Liver (tissue), 7 donors: ENCODE measurements at regions not wholly inside any gene's neighbourhood (a gene's known extent, or its start where the extent isn't known, plus 50 kb on each side); places are given as distances from the start of the nearest gene placed in this dataset.
A peak's percentile ranks its signal among the peaks of the same experiment; 100 is the strongest.

Source experiments
- DNase-seq: peaks from one replicate; pipeline ENCODE4 v3.0.0-alpha.2; 2017; ENCODE audit warnings: low spot score
- H3K27ac ChIP-seq, 2 donors: one replicate each; pipeline ENCODE4 v1.7.0; 2013; ENCODE audit warnings: inconsistent platforms in 2 of 2, low read length in 2 of 2, control low read depth in 1 of 2, low read depth in 1 of 2, mild to moderate bottlenecking in 1 of 2
- H3K27me3 ChIP-seq, 4 donors: one replicate each; pipeline versions ENCODE4 v1.6.1 to v1.7.0; 2013; ENCODE audit warnings: low read length in 3 of 4, inconsistent platforms in 1 of 4, mild to moderate bottlenecking in 1 of 4, moderate library complexity in 1 of 4; ENCODE audit not compliant: control insufficient read depth in 4 of 4, insufficient read depth in 4 of 4
- H3K36me3 ChIP-seq, 4 donors: one replicate each; pipeline versions ENCODE4 v1.6.1 to v1.7.0; 2013; ENCODE audit warnings: low read length in 3 of 4, mild to moderate bottlenecking in 3 of 4, low read depth in 1 of 4, moderate library complexity in 1 of 4; ENCODE audit not compliant: control insufficient read depth in 4 of 4, insufficient read depth in 3 of 4
- H3K4me1 ChIP-seq, 4 donors: one replicate each; pipeline versions ENCODE4 v1.6.1 to v1.7.0; 2013; ENCODE audit warnings: low read length in 3 of 4, mild to moderate bottlenecking in 3 of 4, moderate library complexity in 1 of 4; ENCODE audit not compliant: control insufficient read depth in 4 of 4, insufficient read depth in 4 of 4
- H3K4me3 ChIP-seq, 3 donors: one replicate each; pipeline versions ENCODE4 v1.6.1 to v1.7.0; 2013; ENCODE audit warnings: low read length in 3 of 3, control low read depth in 1 of 3, low read depth in 1 of 3, mild to moderate bottlenecking in 1 of 3
- H3K9ac ChIP-seq, 2 donors: one replicate each; pipeline ENCODE4 v1.7.0; 2013; ENCODE audit warnings: low read length in 2 of 2, mild to moderate bottlenecking in 2 of 2, moderate library complexity in 2 of 2, control low read depth in 1 of 2, low read depth in 1 of 2
- H3K9me3 ChIP-seq, 4 donors: one replicate each; pipeline versions ENCODE4 v1.6.1 to v1.7.0; 2013; ENCODE audit warnings: low read length in 3 of 4; ENCODE audit not compliant: control insufficient read depth in 4 of 4
- ATF3 ChIP-seq: IDR thresholded peaks from 2 replicates; pipeline ENCODE4 v1.6.1; 2016; ENCODE audit warnings: antibody characterized with exemption
- CTCF ChIP-seq: fragments of 150-350 bp; IDR thresholded peaks from 2 replicates; pipeline ENCODE4 v1.5.1; 2017; ENCODE audit warnings: improper control_type of control experiment, low read depth, low read length; ENCODE audit not compliant: missing input control
- EGR1 ChIP-seq, 2 donors: IDR thresholded peaks; 2 replicates each; pipeline ENCODE4 v1.6.1; 2016 to 2018; ENCODE audit warnings: antibody characterized with exemption in 2 of 2, low read depth in 2 of 2
- FOXA1 ChIP-seq: IDR thresholded peaks from 2 replicates; pipeline ENCODE4 v1.6.1; 2016; ENCODE audit warnings: antibody characterized with exemption
- FOXA2 ChIP-seq: IDR thresholded peaks from 2 replicates; pipeline ENCODE4 v1.6.1; 2016; ENCODE audit warnings: antibody characterized with exemption
- GABPA ChIP-seq, 2 donors: IDR thresholded peaks in 1 of 2; conservative IDR thresholded peaks in 1 of 2; 2 replicates each; pipeline ENCODE4 v1.6.1; 2016; ENCODE audit warnings: antibody characterized with exemption in 2 of 2, mild to moderate bottlenecking in 1 of 2, moderate library complexity in 1 of 2
- HNF4A ChIP-seq, 2 donors: conservative IDR thresholded peaks; 2 replicates each; pipeline ENCODE4 v1.6.1; 2016; ENCODE audit warnings: antibody characterized with exemption in 2 of 2, mild to moderate bottlenecking in 2 of 2
- HNF4G ChIP-seq: IDR thresholded peaks from 2 replicates; pipeline ENCODE4 v1.6.1; 2016; ENCODE audit warnings: antibody characterized with exemption
- JUND ChIP-seq, 2 donors: IDR thresholded peaks; 2 replicates each; pipeline ENCODE4 v1.6.1; 2016; ENCODE audit warnings: antibody characterized with exemption in 2 of 2
- NR2F2 ChIP-seq: IDR thresholded peaks from 2 replicates; pipeline ENCODE4 v1.6.1; 2016; ENCODE audit warnings: antibody characterized with exemption
- RAD21 ChIP-seq, 2 donors: IDR thresholded peaks; 2 replicates each; pipeline ENCODE4 v1.6.1; 2016; ENCODE audit warnings: antibody characterized with exemption in 2 of 2, mild to moderate bottlenecking in 2 of 2
- REST ChIP-seq: IDR thresholded peaks from 2 replicates; pipeline ENCODE4 v1.6.1; 2016; ENCODE audit warnings: antibody characterized with exemption, mild to moderate bottlenecking
- RXRA ChIP-seq, 2 donors: IDR thresholded peaks; 2 replicates each; pipeline ENCODE4 v1.6.1; 2017 to 2018; ENCODE audit warnings: antibody characterized with exemption in 2 of 2, mild to moderate bottlenecking in 1 of 2
- SP1 ChIP-seq: IDR thresholded peaks from 2 replicates; pipeline ENCODE4 v1.6.1; 2018; ENCODE audit warnings: antibody characterized with exemption, mild to moderate bottlenecking
- TAF1 ChIP-seq: conservative IDR thresholded peaks from 2 replicates; pipeline ENCODE4 v1.6.1; 2016; ENCODE audit warnings: antibody characterized with exemption, mild to moderate bottlenecking
- YY1 ChIP-seq: IDR thresholded peaks from 2 replicates; pipeline ENCODE4 v1.6.1; 2016; ENCODE audit warnings: antibody characterized with exemption, mild to moderate bottlenecking
- TF ChIP-seq, protein P1 (sequence below): IDR thresholded peaks from 2 replicates; pipeline ENCODE4 v1.6.1; 2016; ENCODE audit warnings: antibody characterized with exemption
- TF ChIP-seq, protein P2 (sequence below): IDR thresholded peaks from 2 replicates; pipeline ENCODE4 v1.6.1; 2016; ENCODE audit warnings: antibody characterized with exemption
- donor health status: healthy.
- donor health status: healthy.
- donor health status: healthy.
- donor health status: healthy.

DNA sequence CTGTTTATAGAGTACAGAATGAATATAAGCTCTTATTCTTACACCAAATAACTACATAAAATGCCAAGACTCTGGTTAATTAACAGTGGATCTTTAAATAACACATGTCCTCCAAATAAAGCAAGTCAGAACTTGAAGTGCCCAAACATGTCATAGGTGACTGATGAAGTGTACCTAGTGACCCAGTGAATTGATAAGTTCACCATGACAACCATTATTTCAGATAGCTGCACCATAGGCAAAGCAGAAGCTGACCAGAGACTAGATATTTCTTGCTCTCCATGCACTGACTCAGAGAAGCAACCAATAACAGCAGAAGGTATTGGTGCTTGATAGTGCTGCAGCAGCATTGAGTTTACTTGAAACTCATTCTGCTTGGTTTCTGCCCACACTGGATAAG is 192.1 kb downstream of the DUSP10 start:
- no peak for TF ChIP-seq SP1
- TF ChIP-seq RAD21 (IDR thresholded peaks at IDR 0.05): no peak
- peak in 1 of 2 donors; percentile 44 for TF ChIP-seq HNF4A (conservative IDR thresholded peaks at IDR 0.05)
- no peak for TF ChIP-seq CTCF
- peak in 1 of 2 donors; percentile 43 for TF ChIP-seq RXRA (IDR thresholded peaks at IDR 0.05)
- TF ChIP-seq ATF3: no peak
- TF ChIP-seq TAF1: no peak
- TF ChIP-seq, protein P1, sequence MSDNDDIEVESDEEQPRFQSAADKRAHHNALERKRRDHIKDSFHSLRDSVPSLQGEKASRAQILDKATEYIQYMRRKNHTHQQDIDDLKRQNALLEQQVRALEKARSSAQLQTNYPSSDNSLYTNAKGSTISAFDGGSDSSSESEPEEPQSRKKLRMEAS: peak; percentile 10
- TF ChIP-seq JUND (IDR thresholded peaks at IDR 0.05): peak in 1 of 2 donors; percentile 12
- no peak for TF ChIP-seq REST
- no peak for TF ChIP-seq HNF4G
- no peak for TF ChIP-seq NR2F2
- no peak for TF ChIP-seq YY1
- TF ChIP-seq GABPA (IDR thresholded peaks at IDR 0.05 in 1 of 2, conservative IDR thresholded peaks at IDR 0.05 in 1 of 2): no peak
- TF ChIP-seq EGR1 (IDR thresholded peaks at IDR 0.05; ENCODE audit: low read depth in 2 of 2): no peak
- TF ChIP-seq, protein P2, sequence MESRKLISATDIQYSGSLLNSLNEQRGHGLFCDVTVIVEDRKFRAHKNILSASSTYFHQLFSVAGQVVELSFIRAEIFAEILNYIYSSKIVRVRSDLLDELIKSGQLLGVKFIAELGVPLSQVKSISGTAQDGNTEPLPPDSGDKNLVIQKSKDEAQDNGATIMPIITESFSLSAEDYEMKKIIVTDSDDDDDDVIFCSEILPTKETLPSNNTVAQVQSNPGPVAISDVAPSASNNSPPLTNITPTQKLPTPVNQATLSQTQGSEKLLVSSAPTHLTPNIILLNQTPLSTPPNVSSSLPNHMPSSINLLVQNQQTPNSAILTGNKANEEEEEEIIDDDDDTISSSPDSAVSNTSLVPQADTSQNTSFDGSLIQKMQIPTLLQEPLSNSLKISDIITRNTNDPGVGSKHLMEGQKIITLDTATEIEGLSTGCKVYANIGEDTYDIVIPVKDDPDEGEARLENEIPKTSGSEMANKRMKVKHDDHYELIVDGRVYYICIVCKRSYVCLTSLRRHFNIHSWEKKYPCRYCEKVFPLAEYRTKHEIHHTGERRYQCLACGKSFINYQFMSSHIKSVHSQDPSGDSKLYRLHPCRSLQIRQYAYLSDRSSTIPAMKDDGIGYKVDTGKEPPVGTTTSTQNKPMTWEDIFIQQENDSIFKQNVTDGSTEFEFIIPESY: no peak
- TF ChIP-seq FOXA2: peak; percentile 18
- peak; percentile 40 for TF ChIP-seq FOXA1

More for the DNA sequence above, 192.1 kb downstream of the DUSP10 start:
- Histone ChIP-seq H3K9me3 (no peaks in the 10 kb centered on the region), H3K27ac (peak overlapping the region in 1 of 2 donors; percentile 68), H3K4me3 (no peak overlapping the region), H3K9ac (peak overlapping the region in 1 of 2 donors; percentile 42), H3K27me3 (no peaks in the 10 kb centered on the region), H3K4me1 (peaks cover 0 to 18% (median 6%) of the 10 kb centered on the region in 4 donors), H3K36me3 (no peaks in the 10 kb centered on the region)
- no peak for DNase-seq
